Panc1 (cell line): ENCODE measurements at regions not wholly inside any gene's neighbourhood (a gene's known extent, or its start where the extent isn't known, plus 50 kb on each side); places are given as distances from the start of the nearest gene placed in this dataset.

Experiments used
- ATAC-seq: fragments of 200-7000 bp; cut with Tn5 transposase; 2 replicates; pipeline ENCODE4 v1.9.1; 2020; ENCODE audit warnings: mild to moderate bottlenecking, moderate library complexity
- BruUV-seq: library from RNA; stranded (reverse); fragments of 400-500 nt; replicated peaks from 2 replicates; lab custom pipeline; 2021; lab: Mats Ljungman, UMichigan
- CTCF ChIA-PET: fragments of 300-600 bp; sonication (Branson Sonifier 250); formaldehyde crosslinking; loops from one replicate; lab custom pipeline; 2022; ENCODE audit warnings: antibody characterized with exemption; lab: Charles Lee
- POLR2A ChIA-PET: fragments of 300-600 bp; sonication (Branson Sonifier 250); formaldehyde crosslinking; loops from one replicate; lab custom pipeline; 2022; ENCODE audit warnings: antibody characterized with exemption; lab: Charles Lee
- DNase-seq: peaks from one replicate; pipeline ENCODE4 v3.0.0-alpha.2; 2010; ENCODE audit warnings: low read depth, low spot score
- H3K27ac ChIP-seq: 2 replicates; pipeline ENCODE4 v1.5.1; 2011; ENCODE audit warnings: mild to moderate bottlenecking, low read length, inconsistent platforms
- H3K27me3 ChIP-seq: fragments of 200-500 bp; sonication (Bioruptor generic); 2 replicates; pipeline ENCODE4 v1.6.0; 2014; ENCODE audit warnings: low read length, inconsistent platforms; ENCODE audit not compliant: control insufficient read depth, insufficient read depth
- H3K36me3 ChIP-seq: fragments of 200-500 bp; sonication (Bioruptor generic); 2 replicates; pipeline ENCODE4 v1.5.1; 2014; ENCODE audit warnings: inconsistent platforms, mild to moderate bottlenecking, low read length, moderate library complexity; ENCODE audit not compliant: control insufficient read depth, insufficient read depth
- H3K4me1 ChIP-seq: 2 replicates; pipeline ENCODE4 v1.5.1; 2011; ENCODE audit warnings: inconsistent platforms, mild to moderate bottlenecking, low read length, moderate library complexity; ENCODE audit not compliant: control insufficient read depth, insufficient read depth
- H3K4me3 ChIP-seq, 2 experiments: 2 replicates each; pipeline ENCODE4 v1.5.1; 2011 to 2012; ENCODE audit warnings: low read depth in 2 of 2, low read length in 2 of 2, mild to moderate bottlenecking in 2 of 2, inconsistent platforms in 1 of 2, moderate library complexity in 1 of 2
- H3K9me3 ChIP-seq: fragments of 200-500 bp; sonication (Bioruptor generic); 2 replicates; pipeline ENCODE4 v1.5.1; 2014; ENCODE audit warnings: low read depth, mild to moderate bottlenecking, inconsistent platforms, low read length, moderate library complexity; ENCODE audit not compliant: control insufficient read depth, insufficient read depth
- CTCF ChIP-seq: fragments of 450-650 bp; IDR thresholded peaks from 2 replicates; pipeline ENCODE4 v1.5.1; 2017; ENCODE audit warnings: mild to moderate bottlenecking
- POLR2AphosphoS5 ChIP-seq: IDR thresholded peaks from 2 replicates; pipeline ENCODE4 v1.6.1; 2012; ENCODE audit warnings: mild to moderate bottlenecking, low read depth, low read length, moderate library complexity
- REST ChIP-seq, 2 experiments: IDR thresholded peaks; 2 replicates each; pipeline ENCODE4 v1.6.1; 2011 to 2012; ENCODE audit warnings: low read depth in 2 of 2, control low read depth in 1 of 2, low read length in 1 of 2, mild to moderate bottlenecking in 1 of 2, moderate library complexity in 1 of 2; ENCODE audit not compliant: insufficient read depth in 1 of 2
- SIN3A ChIP-seq: IDR thresholded peaks from 2 replicates; pipeline ENCODE4 v1.6.1; 2012; ENCODE audit warnings: low read depth, mild to moderate bottlenecking, low read length, moderate library complexity, borderline replicate concordance; ENCODE audit not compliant: insufficient read depth
- TCF7L2 ChIP-seq: IDR thresholded peaks from 2 replicates; pipeline ENCODE4 v1.6.1; 2011; ENCODE audit warnings: mild to moderate bottlenecking, low read depth, low read length, inconsistent platforms
- in situ Hi-C: cut with HindIII; loops from 2 replicates; pipeline ENCODE4 v1.10.0; 2016; ENCODE audit warnings: low sequenced_read_pairs, low pct_unique_long_range_greater_than_20kb
- intact Hi-C: fragments of 100-400 bp; cut with micrococcal nuclease; formaldehyde crosslinking; loops from one replicate; pipeline ENCODE4 v1.10.0; 2022; ENCODE audit not compliant: unreplicated experiment

- H3K27me3 ChIP-seq = no peaks in the 10 kb centered on the region
- BruUV-seq = no TSS peak
- in situ Hi-C loops (no loop called here), intact Hi-C loops (no loop called here)
- H3K27ac ChIP-seq = no peak overlapping the region
- ATAC-seq = no peak
- peaks cover 33% of the 10 kb centered on the region for H3K9me3 ChIP-seq
- no peak for DNase-seq
- TF ChIP-seq POLR2AphosphoS5 (no peak), REST (IDR thresholded peaks at IDR 0.05; ENCODE audit: insufficient read depth in 1 of 2, low read depth in 2 of 2, low read length in 1 of 2) (no peak), TCF7L2 (no peak), CTCF (no peak), SIN3A (no peak)
- POLR2A ChIA-PET = no interaction called here
- H3K4me1 ChIP-seq = no peaks in the 10 kb centered on the region
- CTCF ChIA-PET = no interaction called here
- no peaks in the 10 kb centered on the region for H3K36me3 ChIP-seq
- H3K4me3 ChIP-seq = no peak overlapping the region
Measured at GRCh38 chr7:12074889-12075288, 136.2 kb upstream of the TMEM106B start.

- ChIA-PET POLR2A (no interaction called here), CTCF (no interaction called here)
- peak overlapping the region; percentile 34; the same call in 1 of the 2 replicates for H3K27ac ChIP-seq
- no peaks in the 10 kb centered on the region for H3K36me3 ChIP-seq
- no TSS peak for BruUV-seq
- no peak overlapping the region for H3K4me3 ChIP-seq
- in situ Hi-C loops = no loop called here
- H3K9me3 ChIP-seq = peaks cover 22% of the 10 kb centered on the region
- no peak for TF ChIP-seq SIN3A
- no peak for TF ChIP-seq REST (IDR thresholded peaks at IDR 0.05; ENCODE audit: insufficient read depth in 1 of 2, low read depth in 2 of 2, low read length in 1 of 2)
- TF ChIP-seq CTCF = no peak
- TF ChIP-seq POLR2AphosphoS5 = no peak
- no peak for TF ChIP-seq TCF7L2
- DNase-seq = no peak
- no peaks in the 10 kb centered on the region for H3K4me1 ChIP-seq
- intact Hi-C loops = no loop called here
- H3K27me3 ChIP-seq = no peaks in the 10 kb centered on the region
- no peak for ATAC-seq
Measured at GRCh38 chr7:12080006-12080405, 131.1 kb upstream of the TMEM106B start.
